H1 (cell line): ENCODE measurements at regions not wholly inside any gene's neighbourhood (a gene's known extent, or its start where the extent isn't known, plus 50 kb on each side); places are given as distances from the start of the nearest gene placed in this dataset.
"Not testable (repeated sequence)": the region's sequence is repeated elsewhere in the genome, so short reads cannot be mapped to it uniquely, and the experiment has no call there.

ENCODE experiments used
- CTCF ChIA-PET: fragments of 300-600 bp; sonication (Branson Sonifier 250); formaldehyde crosslinking; loops from one replicate; lab custom pipeline; 2021; ENCODE audit not compliant: partially characterized antibody; lab: Charles Lee
- POLR2A ChIA-PET: fragments of 300-600 bp; sonication (Branson Sonifier 250); formaldehyde crosslinking; loops from one replicate; lab custom pipeline; 2021; ENCODE audit warnings: inconsistent platforms; ENCODE audit not compliant: partially characterized antibody; lab: Charles Lee
- DNase-seq, 2 experiments: peaks; one replicate each; pipeline versions ENCODE4 v3.0.0 to v3.0.0-alpha.2; 2010 to 2022; ENCODE audit warnings: low spot score in 2 of 2, low read depth in 1 of 2, mixed read lengths in 1 of 2
- FAIRE-seq: peaks from 2 replicates; lab custom pipeline; 2011; peaks lifted over from hg19 to GRCh38; lab: Jason Lieb, UNC
- H2AFZ ChIP-seq: 2 replicates; pipeline ENCODE4 v1.8.1; 2012; ENCODE audit warnings: low read length, inconsistent platforms
- H2AK5ac ChIP-seq: 2 replicates; pipeline ENCODE4 v1.6.1; 2013; ENCODE audit warnings: low read depth, low read length
- H2BK120ac ChIP-seq: replicated peaks from 2 replicates; pipeline ENCODE3; 2013; ENCODE audit warnings: low read depth, low read length, inconsistent platforms
- H2BK12ac ChIP-seq: 2 replicates; pipeline ENCODE4 v1.6.1; 2013; ENCODE audit warnings: low read depth, low read length
- H2BK15ac ChIP-seq: 2 replicates; pipeline ENCODE4 v1.6.1; 2013; ENCODE audit warnings: low read length
- H2BK20ac ChIP-seq: 2 replicates; pipeline ENCODE4 v1.6.1; 2013; ENCODE audit warnings: low read length
- H2BK5ac ChIP-seq: 2 replicates; pipeline ENCODE4 v1.6.1; 2013; ENCODE audit warnings: low read depth, low read length
- H3K14ac ChIP-seq: 2 replicates; pipeline ENCODE4 v1.6.1; 2013; ENCODE audit warnings: inconsistent platforms; ENCODE audit not compliant: insufficient read length
- H3K18ac ChIP-seq: 2 replicates; pipeline ENCODE4 v1.6.1; 2013; ENCODE audit warnings: low read length; ENCODE audit errors: extremely low read depth
- H3K23ac ChIP-seq: 2 replicates; pipeline ENCODE4 v1.6.1; 2013; ENCODE audit warnings: inconsistent platforms; ENCODE audit not compliant: insufficient read length
- H3K23me2 ChIP-seq: 2 replicates; pipeline ENCODE4 v1.6.1; 2013; ENCODE audit warnings: low read depth, low read length
- H3K27ac ChIP-seq: 2 replicates; pipeline ENCODE4 v1.6.1; 2011; ENCODE audit warnings: low read depth, low read length, inconsistent platforms
- H3K27me3 ChIP-seq, 4 experiments: replicated peaks in 1 of 4; 1 replicate in 1 of 4; 2 replicates in 3 of 4; pipeline versions ENCODE4 v1.6.1 to v1.8.1; 2011 to 2013; ENCODE audit warnings: low read length in 3 of 4, mild to moderate bottlenecking in 3 of 4, inconsistent platforms in 2 of 4, mixed read lengths in 2 of 4, moderate library complexity in 1 of 4; ENCODE audit not compliant: control insufficient read depth in 3 of 4, insufficient read depth in 3 of 4; ENCODE audit errors: extremely low read depth in 1 of 4
- H3K36me3 ChIP-seq, 4 experiments: 2 replicates each; pipeline versions ENCODE4 v1.6.1 to v1.8.1; 2011 to 2013; ENCODE audit warnings: mild to moderate bottlenecking in 4 of 4, low read length in 3 of 4, moderate library complexity in 2 of 4, control low read depth in 1 of 4, inconsistent platforms in 1 of 4; ENCODE audit not compliant: insufficient read depth in 4 of 4, control insufficient read depth in 2 of 4
- H3K4ac ChIP-seq: replicated peaks from 2 replicates; pipeline ENCODE3; 2013; ENCODE audit warnings: low read length, low read depth, mixed read lengths, inconsistent platforms; ENCODE audit not compliant: insufficient read length
- H3K4me1 ChIP-seq, 4 experiments: replicated peaks in 1 of 4; 1 replicate in 1 of 4; 2 replicates in 3 of 4; pipeline versions ENCODE4 v1.6.1 to v1.8.1; 2011 to 2013; ENCODE audit warnings: low read length in 3 of 4, inconsistent platforms in 2 of 4, mixed read lengths in 1 of 4; ENCODE audit not compliant: insufficient read depth in 4 of 4, control insufficient read depth in 3 of 4
- H3K4me2 ChIP-seq, 2 experiments: 2 replicates each; pipeline versions ENCODE4 v1.6.1 to v1.8.1; 2011 to 2013; ENCODE audit warnings: low read depth in 2 of 2, low read length in 2 of 2, control low read depth in 1 of 2, inconsistent platforms in 1 of 2, mild to moderate bottlenecking in 1 of 2; ENCODE audit not compliant: insufficient read depth in 1 of 2
- H3K4me3 ChIP-seq, 4 experiments: fragments of 200-600, 300-600 bp in 1 of 4; sonication (generic), shearing (Covaris generic), sonication (Bioruptor Twin) in 1 of 4; 2 replicates each; pipeline versions ENCODE4 v1.5.1 to v1.8.1; 2011 to 2016; ENCODE audit warnings: low read length in 4 of 4, low read depth in 3 of 4, control low read depth in 2 of 4, inconsistent platforms in 2 of 4, mild to moderate bottlenecking in 2 of 4, mixed read lengths in 1 of 4, moderate library complexity in 1 of 4; ENCODE audit not compliant: insufficient read depth in 2 of 4; ENCODE audit errors: extremely low read depth in 1 of 4
- H3K56ac ChIP-seq: replicated peaks from 2 replicates; pipeline ENCODE3; 2013; ENCODE audit warnings: low read depth, mild to moderate bottlenecking, mixed read lengths, low read length, inconsistent platforms; ENCODE audit not compliant: insufficient read length
- H3K79me1 ChIP-seq: 2 replicates; pipeline ENCODE4 v1.6.1; 2013; ENCODE audit warnings: low read depth, low read length, control low read depth
- H3K79me2 ChIP-seq, 2 experiments: 2 replicates each; pipeline versions ENCODE4 v1.6.1 to v1.8.1; 2012 to 2013; ENCODE audit warnings: low read length in 2 of 2, mild to moderate bottlenecking in 2 of 2, inconsistent platforms in 1 of 2; ENCODE audit not compliant: insufficient read depth in 2 of 2, control insufficient read depth in 1 of 2
- H3K9ac ChIP-seq, 4 experiments: replicated peaks in 1 of 4; 1 replicate in 1 of 4; 2 replicates in 3 of 4; pipeline versions ENCODE4 v1.6.1 to v1.8.1; 2011 to 2013; ENCODE audit warnings: low read depth in 3 of 4, low read length in 3 of 4, control low read depth in 2 of 4, mild to moderate bottlenecking in 2 of 4, moderate library complexity in 2 of 4, inconsistent platforms in 1 of 4; ENCODE audit errors: extremely low read depth in 1 of 4
- H3K9me3 ChIP-seq, 2 experiments: 2 replicates each; pipeline versions ENCODE4 v1.6.1 to v1.8.1; 2012 to 2013; ENCODE audit warnings: mild to moderate bottlenecking in 2 of 2, moderate library complexity in 2 of 2, control low read depth in 1 of 2, inconsistent platforms in 1 of 2, low read depth in 1 of 2, low read length in 1 of 2, mixed read lengths in 1 of 2; ENCODE audit not compliant: insufficient read depth in 2 of 2
- H4K20me1 ChIP-seq, 2 experiments: replicated peaks in 1 of 2; 2 replicates each; pipeline versions ENCODE3 to v1.8.1; 2011 to 2013; ENCODE audit warnings: inconsistent platforms in 2 of 2, low read length in 2 of 2, mild to moderate bottlenecking in 1 of 2; ENCODE audit not compliant: insufficient read depth in 2 of 2, control insufficient read depth in 1 of 2
- H4K5ac ChIP-seq: 2 replicates; pipeline ENCODE4 v1.6.1; 2013; ENCODE audit warnings: low read length, low read depth, mixed read lengths, inconsistent platforms; ENCODE audit not compliant: insufficient read length
- H4K8ac ChIP-seq: 2 replicates; pipeline ENCODE4 v1.8.0; 2013; ENCODE audit warnings: mild to moderate bottlenecking, moderate library complexity, low read length, inconsistent platforms; ENCODE audit not compliant: insufficient read depth; ENCODE audit errors: extremely low read depth
- H4K91ac ChIP-seq: replicated peaks from 2 replicates; pipeline ENCODE3; 2013; ENCODE audit warnings: low read length, mixed read lengths, inconsistent platforms; ENCODE audit not compliant: insufficient read length
- WGBS, 2 experiments: shearing (Covaris generic) in 1 of 2; methylation state at CpG; one replicate each; pipeline versions ENCODE4 v1.1.6 to v1.1.7; 2013 to 2015; ENCODE audit warnings: low lambda C conversion rate in 2 of 2, mixed read lengths in 2 of 2, inconsistent platforms in 1 of 2, low coverage in 1 of 2, missing lambda C conversion rate in 1 of 2; ENCODE audit not compliant: insufficient replicate concordance in 2 of 2, insufficient coverage in 1 of 2, insufficient read length in 1 of 2; ENCODE audit errors: extremely low coverage in 1 of 2, missing lambda C conversion rate in 1 of 2; 5-methylcytosine and 5-hydroxymethylcytosine counted together

GRCh38 chr9:66264786-66265185, 527.8 kb downstream of the FOXD4L4 start:
- 95% methylated on average over 6 of the region's 24 CpGs; no CpG with 5 or more reads in 1 of the 2 experiments for WGBS, 2 experiments
- H2AK5ac ChIP-seq, H3K4me1 ChIP-seq, H3K9ac ChIP-seq, H2BK15ac ChIP-seq, H3K4ac ChIP-seq, H3K4me2 ChIP-seq, FAIRE-seq, H2BK20ac ChIP-seq, H2BK120ac ChIP-seq, H3K23me2 ChIP-seq, H4K20me1 ChIP-seq, CTCF ChIA-PET, H4K91ac ChIP-seq, H4K8ac ChIP-seq, H3K27me3 ChIP-seq, H3K27ac ChIP-seq, DNase-seq, POLR2A ChIA-PET, H2AFZ ChIP-seq, H2BK12ac ChIP-seq, H3K56ac ChIP-seq, H4K5ac ChIP-seq, H3K4me3 ChIP-seq, H3K18ac ChIP-seq, H3K79me2 ChIP-seq, H3K79me1 ChIP-seq, H3K23ac ChIP-seq, H3K36me3 ChIP-seq, H3K14ac ChIP-seq, H2BK5ac ChIP-seq: not testable (repeated sequence)
- peaks cover 0 to 36% of the 10 kb centered on the region in 2 experiments; a peak in 1 of 4 replicates for H3K9me3 ChIP-seq

GRCh38 chr9:66266202-66266601, 529.3 kb downstream of the FOXD4L4 start:
- H2BK15ac ChIP-seq, H2BK20ac ChIP-seq, H3K18ac ChIP-seq, H3K27me3 ChIP-seq, H3K4me3 ChIP-seq, H3K4me1 ChIP-seq, CTCF ChIA-PET, H3K9ac ChIP-seq, H4K5ac ChIP-seq, H3K79me2 ChIP-seq, H2AK5ac ChIP-seq, H2BK12ac ChIP-seq, H3K23me2 ChIP-seq, H3K23ac ChIP-seq, H2BK120ac ChIP-seq, H4K91ac ChIP-seq, FAIRE-seq, H4K8ac ChIP-seq, DNase-seq, H2AFZ ChIP-seq, H4K20me1 ChIP-seq, H3K27ac ChIP-seq, H3K36me3 ChIP-seq, POLR2A ChIA-PET, H3K79me1 ChIP-seq, H2BK5ac ChIP-seq, H3K4ac ChIP-seq, H3K4me2 ChIP-seq, H3K14ac ChIP-seq, H3K56ac ChIP-seq: not testable (repeated sequence)
- peaks cover 0 to 36% of the 10 kb centered on the region in 2 experiments; a peak in 1 of 4 replicates for H3K9me3 ChIP-seq
- whole genome bisulfite sequencing, 2 experiments, result 100% methylated on average over 7 of the region's 19 CpGs; no CpG with 5 or more reads in 1 of the 2 experiments
